ENCODE measurements at regions not wholly inside any gene's neighbourhood (a gene's known extent, or its start where the extent isn't known, plus 50 kb on each side); places are given as distances from the start of the nearest gene placed in this dataset.
"Not testable (repeated sequence)": the region's sequence is repeated elsewhere in the genome, so short reads cannot be mapped to it uniquely, and the experiment has no call there.

- Histone ChIP-seq H3K9me3 (ENCODE audit: control insufficient read depth, low read length) (no peaks in the 10 kb centered on the region), H3K27ac (ENCODE audit: low read length) (no peak overlapping the region), H3K4me3 (ENCODE audit: low read length) (no peak overlapping the region), H3K4me1 (ENCODE audit: control insufficient read depth, insufficient read depth, low read length) (no peaks in the 10 kb centered on the region), H3K27me3 (ENCODE audit: control insufficient read depth, insufficient read depth) (no peaks in the 10 kb centered on the region)
- intact Hi-C loops (cut with DNase I) = no loop called here
- no peak for ATAC-seq
- 57% methylated on average over 33 of the region's 33 CpGs for WGBS
- no peak for DNase-seq
Measured at GRCh38 chr10:38600146-38600545, 506.0 kb downstream of the ZNF37A start.

GRCh38 chr10:38600696-38601095 is 506.6 kb downstream of the ZNF37A start:
- no peaks in the 10 kb centered on the region for H3K27me3 ChIP-seq (ENCODE audit: control insufficient read depth, insufficient read depth)
- WGBS = 60% methylated on average over 46 of the region's 46 CpGs
- no peak for ATAC-seq
- H3K4me3 ChIP-seq (ENCODE audit: low read length) = no peak overlapping the region
- no peaks in the 10 kb centered on the region for H3K4me1 ChIP-seq (ENCODE audit: control insufficient read depth, insufficient read depth, low read length)
- no peaks in the 10 kb centered on the region for H3K9me3 ChIP-seq (ENCODE audit: control insufficient read depth, low read length)
- DNase-seq = peak in 1 of 3 donors; percentile 50
- intact Hi-C loops (cut with DNase I) = no loop called here
- no peak overlapping the region for H3K27ac ChIP-seq (ENCODE audit: low read length)

- H3K9me3 ChIP-seq (ENCODE audit: control insufficient read depth, low read length); H3K27me3 ChIP-seq (ENCODE audit: control insufficient read depth, insufficient read depth); H3K4me1 ChIP-seq (ENCODE audit: control insufficient read depth, insufficient read depth, low read length); DNase-seq; H3K27ac ChIP-seq (ENCODE audit: low read length); H3K4me3 ChIP-seq (ENCODE audit: low read length); ATAC-seq; intact Hi-C loops (cut with DNase I): not testable (repeated sequence)
- WGBS = 95% methylated on average over 7 of the region's 7 CpGs
Measured at GRCh38 chr10:38603681-38604080, 509.5 kb downstream of the ZNF37A start.

GRCh38 chr10:38604477-38604876 is 510.3 kb downstream of the ZNF37A start:
- ATAC-seq; H3K9me3 ChIP-seq (ENCODE audit: control insufficient read depth, low read length); DNase-seq; H3K4me1 ChIP-seq (ENCODE audit: control insufficient read depth, insufficient read depth, low read length); H3K4me3 ChIP-seq (ENCODE audit: low read length); intact Hi-C loops (cut with DNase I); H3K27me3 ChIP-seq (ENCODE audit: control insufficient read depth, insufficient read depth); H3K27ac ChIP-seq (ENCODE audit: low read length): not testable (repeated sequence)
- 87% methylated on average over 16 of the region's 16 CpGs for WGBS

- no peaks in the 10 kb centered on the region for H3K4me1 ChIP-seq (ENCODE audit: control insufficient read depth, insufficient read depth, low read length)
- intact Hi-C loops (cut with DNase I) = no loop called here
- ATAC-seq = no peak
- H3K27me3 ChIP-seq (ENCODE audit: control insufficient read depth, insufficient read depth) = no peaks in the 10 kb centered on the region
- DNase-seq = no peak
- no peak overlapping the region for H3K4me3 ChIP-seq (ENCODE audit: low read length)
- no peaks in the 10 kb centered on the region for H3K9me3 ChIP-seq (ENCODE audit: control insufficient read depth, low read length)
- 77% methylated on average over 17 of the region's 17 CpGs for WGBS
- H3K27ac ChIP-seq (ENCODE audit: low read length) = no peak overlapping the region
Measured at GRCh38 chr10:38605153-38605661, 511.1 kb downstream of the ZNF37A start.

- ATAC-seq; H3K27ac ChIP-seq (ENCODE audit: low read length); H3K4me3 ChIP-seq (ENCODE audit: low read length); H3K27me3 ChIP-seq (ENCODE audit: control insufficient read depth, insufficient read depth); H3K4me1 ChIP-seq (ENCODE audit: control insufficient read depth, insufficient read depth, low read length); DNase-seq; intact Hi-C loops (cut with DNase I); H3K9me3 ChIP-seq (ENCODE audit: control insufficient read depth, low read length): not testable (repeated sequence)
- WGBS = 72% methylated on average over 20 of the region's 20 CpGs
Measured at GRCh38 chr10:38615596-38615995, 521.5 kb downstream of the ZNF37A start.

GRCh38 chr10:38619831-38620230 is 525.7 kb downstream of the ZNF37A start:
- ATAC-seq; H3K4me1 ChIP-seq (ENCODE audit: control insufficient read depth, insufficient read depth, low read length); intact Hi-C loops (cut with DNase I); H3K4me3 ChIP-seq (ENCODE audit: low read length); H3K9me3 ChIP-seq (ENCODE audit: control insufficient read depth, low read length); H3K27me3 ChIP-seq (ENCODE audit: control insufficient read depth, insufficient read depth); H3K27ac ChIP-seq (ENCODE audit: low read length); DNase-seq: not testable (repeated sequence)
- 18% methylated on average over 1 of the region's 1 CpG for WGBS

GRCh38 chr10:38635650-38636049 is 541.5 kb downstream of the ZNF37A start:
- H3K27ac ChIP-seq (ENCODE audit: low read length); H3K9me3 ChIP-seq (ENCODE audit: control insufficient read depth, low read length); H3K27me3 ChIP-seq (ENCODE audit: control insufficient read depth, insufficient read depth); H3K4me3 ChIP-seq (ENCODE audit: low read length); intact Hi-C loops (cut with DNase I); ATAC-seq; H3K4me1 ChIP-seq (ENCODE audit: control insufficient read depth, insufficient read depth, low read length): not testable (repeated sequence)
- 85% methylated on average over 21 of the region's 21 CpGs for WGBS
- DNase-seq = peak in 1 of 3 donors; percentile 14
